HG03064 (cell line): ENCODE measurements at regions not wholly inside any gene's neighbourhood (a gene's known extent, or its start where the extent isn't known, plus 50 kb on each side); places are given as distances from the start of the nearest gene placed in this dataset.

ENCODE experiments used
- ATAC-seq: cut with Tn5 transposase; IDR thresholded peaks from one replicate; pipeline ENCODE4 v1.9.1; 2021; ENCODE audit warnings: low read depth; ENCODE audit not compliant: unreplicated experiment

GRCh38 chr3:72008226-72008996 lies 223.5 kb upstream of the PROK2 start:
- no peak for ATAC-seq

- ATAC-seq: no peak
Observed at GRCh38 chr3:72006631-72007556, 221.9 kb upstream of the PROK2 start.

- ATAC-seq: no peak
Observed at GRCh38 chr3:72004749-72005292, 219.9 kb upstream of the PROK2 start.

GRCh38 chr3:72003936-72004335 lies 219.0 kb upstream of the PROK2 start:
- no peak for ATAC-seq

GRCh38 chr3:72001758-72002157 lies 216.8 kb upstream of the PROK2 start:
- ATAC-seq: no peak

GRCh38 chr3:71998995-71999673 lies 214.2 kb upstream of the PROK2 start:
- no peak for ATAC-seq

- no peak for ATAC-seq
Observed at GRCh38 chr3:71997066-71997653, 212.2 kb upstream of the PROK2 start.

GRCh38 chr3:71994906-71995305 lies 210.0 kb upstream of the PROK2 start:
- ATAC-seq: no peak

- ATAC-seq: no peak
Observed at GRCh38 chr3:71994203-71994602, 209.3 kb upstream of the PROK2 start.

- no peak for ATAC-seq
Observed at GRCh38 chr3:71991681-71992080, 206.7 kb upstream of the PROK2 start.

- no peak for ATAC-seq
Observed at GRCh38 chr3:71991046-71991445, 206.1 kb upstream of the PROK2 start.

GRCh38 chr3:71990545-71990944 lies 205.6 kb upstream of the PROK2 start:
- no peak for ATAC-seq

GRCh38 chr3:71989165-71989564 lies 204.2 kb upstream of the PROK2 start:
- ATAC-seq: no peak

- ATAC-seq: no peak
Observed at GRCh38 chr3:71987828-71988227, 202.9 kb upstream of the PROK2 start.

GRCh38 chr3:71987089-71987735 lies 202.3 kb upstream of the PROK2 start:
- ATAC-seq: no peak

GRCh38 chr3:71986606-71987005 lies 201.7 kb upstream of the PROK2 start:
- no peak for ATAC-seq

- ATAC-seq: peak; percentile 86
Observed at GRCh38 chr3:71984843-71985613, 200.1 kb upstream of the PROK2 start.

GRCh38 chr3:71983694-71984093 lies 198.7 kb upstream of the PROK2 start:
- ATAC-seq: no peak
